NCI-H748 (cell line): ENCODE measurements at regions not wholly inside any gene's neighbourhood (a gene's known extent, or its start where the extent isn't known, plus 50 kb on each side); places are given as distances from the start of the nearest gene placed in this dataset.

Experiments used
- DNase-seq: peaks from one replicate; lab custom pipeline; 2025; ENCODE audit not compliant: unreplicated experiment; lab: John Stamatoyannopoulos, UW

DNA sequence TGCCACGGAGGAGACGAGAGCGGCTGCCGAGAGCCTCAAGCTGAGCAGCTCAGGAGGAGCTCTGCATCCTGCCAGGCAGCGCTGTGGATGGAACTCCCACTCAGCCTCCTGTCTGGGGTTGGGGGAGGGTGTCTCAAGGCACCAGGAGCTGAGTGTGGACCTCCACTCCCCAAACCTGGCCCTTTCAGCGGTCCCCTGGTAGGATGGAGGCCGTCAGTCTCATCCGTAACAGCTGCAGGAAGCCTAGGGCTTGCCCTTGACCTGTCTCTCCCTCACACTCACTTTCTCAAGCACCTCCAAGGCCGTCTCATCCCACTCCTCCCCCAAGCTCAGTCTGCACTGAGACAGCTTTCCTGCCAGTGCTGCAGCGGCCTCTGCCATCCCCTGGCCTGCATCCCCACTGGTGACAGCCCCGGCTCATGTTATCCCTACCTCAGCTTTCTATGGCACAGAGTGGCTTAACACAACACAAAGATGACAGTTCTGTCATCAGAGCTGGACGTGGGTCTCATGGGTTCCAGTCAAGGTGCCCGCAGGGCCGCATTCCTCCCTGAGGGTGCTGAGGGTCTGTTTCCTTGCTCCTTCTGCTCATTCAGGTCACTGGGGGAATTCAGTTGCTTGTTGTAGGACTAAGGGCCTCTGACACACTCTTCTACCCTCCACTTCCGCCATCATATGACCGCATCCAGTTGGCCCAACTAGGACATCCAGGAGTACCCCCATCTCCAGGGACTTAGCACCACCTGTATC is 341.9 kb upstream of the B3GAT1 start:
- no peak for DNase-seq

DNA sequence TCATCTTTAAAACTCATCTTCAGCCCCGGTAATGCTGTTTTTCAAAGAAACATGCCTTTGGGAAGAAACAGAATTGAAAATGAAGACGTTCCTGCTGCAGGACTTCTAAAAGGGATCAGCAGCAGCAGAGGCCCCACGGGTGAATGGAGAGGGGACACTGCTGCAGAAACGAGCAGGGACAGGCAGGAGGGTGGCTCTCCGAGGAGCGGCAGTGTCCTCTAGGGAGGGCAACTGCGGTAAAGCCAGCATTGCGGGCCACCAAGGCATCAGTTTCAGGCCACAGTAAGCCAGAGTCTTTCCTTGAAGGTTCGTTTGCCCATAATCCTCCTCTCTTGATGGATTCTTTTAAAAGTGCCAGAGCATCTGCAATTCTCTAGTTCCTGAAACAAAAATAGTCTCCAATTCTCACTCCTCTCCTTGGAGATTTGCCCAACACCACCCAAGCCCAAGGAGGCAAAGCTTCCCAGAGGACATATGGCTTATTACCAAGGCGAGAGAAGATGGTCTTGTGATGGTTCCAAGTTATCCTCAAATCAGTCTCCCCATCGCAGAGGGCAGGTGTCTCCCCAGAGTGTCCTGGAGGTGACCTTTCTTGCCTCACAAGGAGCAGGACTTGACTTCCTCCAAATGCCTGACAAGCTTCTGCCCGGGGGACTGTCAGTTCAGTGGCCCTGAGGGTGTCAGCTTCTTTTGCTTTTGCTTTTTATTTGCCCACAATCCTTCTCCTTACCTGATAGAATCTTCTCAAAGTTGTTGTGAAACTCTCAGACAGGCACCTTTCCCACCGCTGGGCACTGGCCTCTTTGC is 341.1 kb upstream of the B3GAT1 start:
- no peak for DNase-seq

DNA sequence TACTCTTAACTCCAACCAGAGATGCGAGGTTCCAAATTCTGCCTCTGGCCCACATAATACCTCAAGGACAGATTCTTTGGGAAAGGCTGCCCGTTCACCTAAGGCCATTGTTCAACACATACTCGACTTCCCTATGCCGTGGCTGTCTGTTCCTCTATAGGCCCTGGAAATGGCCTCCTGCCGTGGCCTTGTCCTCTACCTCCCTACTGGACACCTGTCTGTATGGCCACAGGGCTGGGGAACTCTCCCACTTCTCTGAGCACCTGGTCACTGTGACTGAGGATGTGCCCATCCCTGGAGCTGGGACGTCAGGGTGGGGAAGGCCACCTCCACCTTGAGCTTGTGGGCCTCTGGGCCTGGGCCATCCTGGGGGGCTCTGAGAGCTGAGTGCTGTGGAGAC is 340.5 kb upstream of the B3GAT1 start:
- no peak for DNase-seq

DNA sequence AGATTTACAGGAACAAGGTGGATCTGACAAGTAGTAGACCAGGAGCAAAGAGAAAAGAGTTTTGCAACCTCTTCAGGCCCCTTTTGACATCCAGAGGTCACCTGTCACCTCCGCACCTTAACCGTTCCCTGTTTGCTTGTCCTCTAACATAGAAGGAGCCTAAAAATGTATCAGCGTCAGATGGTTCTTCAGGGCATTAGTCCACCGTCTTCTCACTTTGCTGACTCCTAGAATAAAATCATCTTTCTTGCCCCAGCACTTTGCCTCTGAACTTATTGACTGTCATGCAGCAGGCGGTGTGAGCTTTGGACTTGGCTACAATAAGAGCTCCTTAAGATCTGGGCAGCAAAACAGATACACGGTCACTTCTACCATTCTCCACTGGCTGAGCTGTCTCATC is 339.7 kb upstream of the B3GAT1 start:
- DNase-seq, result no peak

DNA sequence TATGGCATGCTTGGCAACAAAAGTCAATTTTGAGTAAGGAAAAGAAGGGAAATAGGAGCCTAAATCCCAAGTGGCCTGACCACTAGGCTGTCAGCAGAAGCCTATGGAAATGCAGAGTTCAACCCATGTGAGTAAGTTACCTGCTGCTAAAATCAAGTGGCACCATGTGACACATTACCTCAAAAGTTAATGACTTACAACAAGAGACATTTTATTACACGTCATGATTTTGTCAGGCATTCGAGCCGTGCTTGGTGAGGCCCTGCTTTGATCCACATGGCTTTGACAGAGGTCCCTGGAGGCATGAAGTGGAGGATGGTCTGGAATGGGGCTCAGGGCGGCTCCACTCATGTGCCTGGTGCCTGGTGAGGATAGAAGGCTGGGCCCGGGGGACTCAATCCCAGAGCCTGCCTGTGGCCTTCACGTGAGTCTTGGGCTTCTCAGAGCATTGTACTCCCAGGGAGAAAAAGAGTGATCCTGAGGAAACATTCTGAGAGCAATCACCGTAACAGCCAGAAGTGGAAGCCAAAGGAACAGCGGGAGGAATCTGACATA is 339.1 kb upstream of the B3GAT1 start:
- DNase-seq, result no peak

DNA sequence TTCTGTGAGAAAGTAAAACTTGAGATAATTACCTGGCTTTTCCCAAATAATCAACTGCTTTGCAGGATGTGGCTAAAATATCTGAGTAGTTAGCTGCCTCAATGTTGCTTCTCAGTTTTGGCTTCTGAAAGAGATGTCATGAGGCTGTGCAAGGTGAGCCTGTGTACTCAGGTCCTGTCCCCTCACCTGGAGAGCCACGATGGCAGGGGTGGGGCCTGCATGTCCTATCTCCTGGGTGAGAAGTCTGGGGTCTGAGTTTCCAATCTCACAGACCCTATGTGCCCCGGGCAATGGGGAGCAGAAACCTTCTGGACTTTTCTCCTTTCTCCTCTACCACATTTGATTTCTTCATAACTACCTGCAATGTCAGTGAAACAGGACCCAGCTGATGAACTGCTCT is 338.6 kb upstream of the B3GAT1 start:
- DNase-seq, result no peak

DNA sequence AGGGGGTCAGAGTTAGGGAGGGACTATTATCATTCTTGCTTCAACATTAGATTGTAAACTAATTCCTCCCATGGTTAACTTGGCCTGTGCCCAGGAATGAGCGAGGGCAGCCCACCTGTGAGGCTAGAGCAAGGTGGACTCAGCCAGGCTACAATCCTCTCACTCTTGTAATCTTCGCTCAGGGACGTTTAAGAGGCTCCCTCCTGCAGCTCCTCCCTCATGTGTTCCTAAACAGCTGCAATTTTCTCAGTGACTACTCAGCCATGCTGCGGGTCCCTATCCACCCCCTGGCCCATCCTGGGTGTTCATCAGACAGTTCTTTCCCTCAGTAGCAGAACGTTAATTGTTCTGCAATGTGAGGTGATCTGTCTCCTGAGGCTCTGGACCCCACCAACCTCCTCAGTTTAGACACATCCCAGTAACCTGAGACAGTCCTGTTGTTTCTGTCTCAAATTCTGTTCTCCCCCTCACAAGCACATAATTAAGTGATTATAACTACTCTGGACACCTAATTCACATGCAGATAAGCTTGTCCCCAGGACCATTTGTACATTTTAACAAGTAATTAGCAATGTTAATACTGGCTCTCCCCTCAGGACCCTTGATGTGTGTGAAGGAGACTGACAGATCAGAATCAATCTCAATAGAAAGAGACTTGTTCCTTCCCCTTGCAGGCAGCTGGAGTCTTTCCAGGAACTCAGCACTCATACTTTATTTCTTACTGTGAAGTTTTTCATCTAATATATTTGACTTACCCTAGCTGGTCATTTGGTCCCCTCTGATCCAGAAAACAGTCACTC is 337.2 kb upstream of the B3GAT1 start:
- no peak for DNase-seq

DNA sequence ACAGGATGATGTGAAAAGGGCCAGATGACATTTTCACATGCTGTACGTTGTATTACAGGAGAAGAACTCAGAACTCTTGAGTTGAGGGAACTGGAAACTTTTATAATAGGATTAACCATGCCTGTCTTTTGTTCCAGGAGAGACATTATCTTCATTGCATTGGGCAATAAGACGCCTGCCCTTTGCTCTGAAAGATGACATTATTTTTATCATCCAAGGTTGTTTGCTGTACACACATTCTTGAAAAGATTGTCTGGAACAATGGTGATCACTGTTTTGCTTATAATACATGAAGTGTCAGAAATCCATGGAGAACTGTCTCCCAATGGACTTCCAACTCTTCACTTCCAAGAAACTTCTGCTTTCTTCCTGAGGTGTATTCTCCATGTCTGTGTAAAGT is 334.6 kb upstream of the B3GAT1 start:
- no peak for DNase-seq

DNA sequence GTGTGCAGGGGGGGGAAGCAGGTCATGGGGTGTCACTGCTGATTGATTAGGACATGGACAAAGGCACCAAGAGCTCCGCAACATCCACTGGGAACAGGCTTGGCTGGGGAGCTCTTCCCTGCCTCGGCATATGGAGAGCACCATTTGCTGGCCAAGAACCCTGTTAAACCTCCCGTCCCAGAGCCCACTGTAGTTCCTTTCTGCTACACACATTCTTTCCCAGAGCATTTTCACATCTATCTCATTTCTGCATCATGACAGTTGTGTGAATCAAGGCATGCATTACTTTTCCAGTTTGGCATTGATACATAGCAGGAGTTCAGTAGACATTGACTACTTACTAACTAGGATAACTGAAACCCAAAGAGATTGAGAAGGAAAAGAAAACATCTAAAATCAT is 333.4 kb upstream of the B3GAT1 start:
- no peak for DNase-seq

DNA sequence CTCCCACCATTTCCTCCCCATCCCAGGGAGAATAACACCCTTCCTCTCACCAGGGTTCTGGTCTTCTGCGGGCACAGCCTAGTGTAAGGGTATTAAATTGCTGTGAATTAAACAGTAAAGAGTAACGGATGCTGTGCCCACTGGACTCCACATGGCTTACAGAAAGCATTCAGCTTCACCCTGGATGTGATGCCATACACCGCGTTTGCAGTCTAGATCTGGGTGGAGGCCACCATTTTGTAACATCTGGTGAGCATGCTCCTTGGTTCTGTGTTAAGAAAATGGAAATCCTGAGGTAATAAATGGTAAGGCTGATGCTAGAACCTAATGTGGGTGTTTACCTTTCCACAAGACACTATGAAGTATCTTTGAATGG is 331.8 kb upstream of the B3GAT1 start:
- DNase-seq, result no peak

DNA sequence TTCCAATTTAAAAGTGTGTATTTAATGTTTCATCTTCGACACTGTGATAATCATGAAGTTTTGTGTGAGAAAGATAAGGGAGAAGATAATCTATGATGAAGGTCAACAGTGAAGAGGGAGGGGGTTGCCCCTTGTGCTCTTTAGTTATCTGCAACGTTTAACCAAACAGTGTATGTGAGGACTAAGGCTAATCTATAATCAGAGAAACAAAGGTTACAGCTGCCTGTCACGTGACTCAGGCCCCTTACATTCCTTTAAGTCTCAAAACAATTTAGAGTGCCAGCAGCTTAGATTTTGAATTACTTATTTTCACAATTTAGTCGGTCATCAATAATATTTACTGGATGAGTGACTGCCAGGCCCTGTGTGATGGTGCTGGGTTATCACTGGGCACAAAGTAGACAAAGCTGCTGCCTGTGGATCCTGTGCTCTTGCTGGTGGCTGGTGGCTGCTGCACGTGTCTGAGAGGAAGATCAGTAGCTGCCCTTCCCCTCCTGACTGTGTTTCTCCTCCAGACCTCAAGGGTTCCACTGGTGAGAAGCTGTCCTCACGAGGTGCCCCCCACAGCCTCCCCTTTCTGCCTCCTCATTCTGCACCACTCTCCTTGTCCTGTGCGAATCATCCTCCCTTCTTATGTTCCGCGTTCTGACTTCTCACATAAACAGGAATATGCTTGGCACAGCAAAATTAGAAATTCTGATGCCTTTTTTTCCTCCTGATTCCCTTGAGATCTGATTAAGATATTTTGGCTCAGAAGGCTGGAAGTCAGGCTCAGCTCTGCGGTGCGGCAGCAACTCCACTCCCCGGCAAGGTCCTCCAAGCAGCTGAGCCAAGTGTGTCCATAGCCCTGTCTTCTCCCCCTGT is 331.1 kb upstream of the B3GAT1 start:
- DNase-seq, result no peak

DNA sequence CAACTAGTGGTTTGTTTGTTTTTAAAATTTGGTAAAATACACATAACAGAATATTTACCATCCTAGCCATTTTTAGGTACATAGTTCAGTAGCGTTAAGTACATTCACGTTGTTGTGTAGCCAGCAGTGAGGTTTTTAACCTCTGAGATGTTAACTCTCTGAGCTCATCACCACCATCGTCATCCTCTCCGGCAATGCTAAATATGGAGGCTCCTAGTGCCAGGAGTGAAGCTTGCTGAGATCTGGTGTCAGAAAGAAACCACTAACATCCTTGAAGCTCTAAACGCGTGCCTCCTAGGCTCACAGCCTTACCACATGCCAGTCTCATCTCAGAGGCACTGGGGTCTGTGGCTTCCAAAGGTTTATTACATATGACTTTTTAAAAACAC is 330.2 kb upstream of the B3GAT1 start:
- DNase-seq, result no peak

DNA sequence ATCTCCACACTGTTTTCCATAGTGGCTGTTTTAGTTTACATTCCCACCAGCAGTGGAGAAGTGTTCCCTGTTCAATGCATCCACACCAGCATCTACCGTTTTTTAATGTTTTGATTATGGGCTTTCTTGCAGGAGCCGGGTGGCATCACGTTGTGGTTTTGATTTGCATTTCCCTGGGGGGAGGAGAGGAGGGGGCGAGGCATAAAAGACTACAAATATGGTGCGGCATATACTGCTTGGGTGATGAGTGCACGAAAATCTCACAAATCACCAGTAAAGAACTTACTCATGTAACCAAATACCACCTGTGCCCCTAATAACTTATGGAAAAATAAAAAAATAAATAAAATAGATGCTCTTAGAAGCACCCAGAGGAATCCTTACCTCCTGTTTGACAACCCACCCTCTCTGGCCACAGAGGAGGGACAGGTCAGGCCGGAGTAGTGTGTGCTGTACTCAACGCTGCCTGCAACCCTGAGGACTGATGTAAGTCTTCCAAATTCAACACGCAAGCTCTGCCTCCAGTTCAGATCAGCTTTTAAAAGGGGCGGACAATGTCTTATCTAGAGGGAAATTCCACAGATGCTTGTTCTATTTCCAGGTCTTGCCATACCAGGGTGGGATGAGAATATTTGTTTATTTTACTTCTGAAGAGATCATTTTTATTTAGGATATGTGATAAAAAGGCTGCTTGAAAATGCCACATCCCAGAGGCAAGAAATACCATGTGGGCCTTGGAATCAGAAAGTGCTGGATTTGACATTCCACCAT is 329.6 kb upstream of the B3GAT1 start:
- no peak for DNase-seq

DNA sequence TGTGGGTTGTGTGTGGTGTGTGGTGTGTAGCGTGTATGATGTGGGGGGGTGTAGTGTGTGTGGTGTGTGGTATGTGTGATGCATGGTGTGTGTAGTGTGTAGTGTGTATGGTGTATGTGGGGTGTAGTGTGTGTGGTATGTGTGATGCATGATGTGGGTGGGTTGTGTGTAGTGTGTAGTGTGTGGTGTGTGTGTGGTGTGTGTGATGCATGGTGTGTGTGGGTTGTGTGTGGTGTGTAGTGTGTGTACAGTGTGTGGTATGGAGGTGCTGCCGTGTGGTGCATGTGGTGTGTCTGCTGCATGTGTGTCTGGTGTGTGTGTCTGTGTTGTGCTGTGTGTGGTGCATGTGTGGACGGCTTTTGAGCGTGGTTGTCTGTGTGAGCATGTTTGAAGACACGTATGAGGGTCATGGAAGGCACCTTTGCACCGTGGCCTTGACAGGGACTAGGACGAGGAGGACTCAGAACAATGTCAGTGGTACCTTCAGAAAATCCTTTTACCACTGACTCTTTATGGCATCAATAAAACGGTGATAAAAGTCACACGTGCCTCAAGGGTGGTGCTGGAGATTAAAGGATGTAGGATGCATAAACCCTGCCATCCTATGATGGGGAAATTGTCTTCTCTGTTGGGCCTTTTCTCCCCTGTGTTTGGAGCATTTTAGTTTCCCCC is 328.7 kb upstream of the B3GAT1 start:
- no peak for DNase-seq

DNA sequence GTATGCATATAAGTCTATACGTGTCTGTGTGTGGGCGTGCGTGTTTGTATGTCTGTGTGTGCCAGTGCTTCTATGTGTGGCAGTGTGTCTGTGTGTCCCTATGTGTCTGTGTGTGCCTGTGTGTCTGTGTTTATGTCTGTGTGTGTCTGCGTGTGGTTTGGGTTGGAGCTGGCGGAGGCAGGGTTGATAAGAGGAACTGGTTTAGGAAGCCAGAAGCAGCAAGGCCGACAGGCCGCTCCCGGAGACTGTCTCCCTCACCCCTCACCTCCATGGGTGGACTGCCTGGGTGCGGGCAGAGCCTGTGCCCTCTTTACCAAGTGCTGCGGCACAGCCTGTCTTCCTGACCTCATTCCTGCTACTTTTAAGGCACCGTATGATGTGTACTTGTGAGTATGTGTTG is 327.1 kb upstream of the B3GAT1 start:
- DNase-seq, result no peak

DNA sequence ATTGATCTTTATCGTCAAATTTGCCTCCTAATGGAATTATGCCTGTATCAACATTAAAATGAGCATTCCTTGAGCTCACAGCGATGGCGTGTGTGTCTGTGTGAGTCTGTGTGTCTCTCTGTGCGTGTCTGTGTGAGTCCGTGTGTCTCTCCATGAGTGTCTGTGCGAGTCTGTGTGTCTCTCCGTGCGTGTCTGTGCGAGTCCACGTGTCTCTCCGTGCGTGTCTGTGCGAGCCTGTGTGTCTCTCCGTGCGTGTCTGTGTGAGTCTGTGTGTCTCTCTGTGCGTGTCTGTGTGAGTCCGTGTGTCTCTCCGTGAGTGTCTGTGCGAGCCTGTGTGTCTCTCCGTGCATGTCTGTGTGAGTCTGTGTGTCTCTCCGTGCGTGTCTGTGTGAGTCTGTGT is 326.5 kb upstream of the B3GAT1 start:
- no peak for DNase-seq

DNA sequence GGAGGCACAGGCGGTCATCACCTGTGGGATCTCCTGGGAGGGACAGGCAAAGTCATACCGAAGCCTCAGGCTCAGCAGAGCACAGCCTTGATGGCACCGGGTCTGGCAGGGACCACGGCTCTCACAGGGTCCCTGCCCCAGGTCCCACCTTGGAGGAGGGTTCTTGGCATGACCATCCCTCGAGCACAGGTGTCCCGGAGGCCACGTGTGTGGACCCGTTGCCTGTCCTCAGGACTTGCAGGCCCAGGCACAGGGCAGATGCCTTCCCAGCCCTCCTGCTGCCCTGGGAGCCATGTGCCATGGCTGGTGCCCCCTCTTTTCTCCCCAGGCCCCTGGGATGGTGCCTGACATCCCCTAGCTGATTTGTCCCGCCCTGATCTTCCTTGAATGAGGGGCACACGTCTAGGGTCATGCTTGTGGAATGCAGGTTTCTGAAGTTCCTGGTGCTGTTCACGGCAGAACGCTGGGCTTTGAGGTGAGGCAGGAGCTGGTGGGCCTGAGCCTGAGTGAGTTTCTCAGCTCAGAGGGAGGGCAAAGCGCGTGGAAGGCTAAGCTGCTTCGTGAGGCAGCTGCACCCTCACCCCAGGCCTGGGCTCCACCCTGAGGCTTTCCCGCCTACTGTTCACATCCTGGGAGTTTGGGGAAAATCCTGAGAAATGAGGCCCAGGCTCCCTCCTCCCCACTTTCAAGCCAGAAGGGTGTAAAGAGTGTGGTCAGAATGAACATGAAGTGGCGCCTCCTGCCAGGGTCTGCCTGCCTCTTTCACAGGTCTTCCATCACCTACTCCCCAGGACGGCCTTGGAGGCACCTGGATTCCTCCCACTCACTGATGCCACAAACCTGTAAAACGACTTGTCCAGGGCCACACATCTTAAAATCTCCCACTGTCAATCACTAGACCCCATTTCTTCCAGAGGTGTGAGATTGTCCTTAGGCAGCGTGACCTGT is 325.8 kb upstream of the B3GAT1 start:
- no peak for DNase-seq

DNA sequence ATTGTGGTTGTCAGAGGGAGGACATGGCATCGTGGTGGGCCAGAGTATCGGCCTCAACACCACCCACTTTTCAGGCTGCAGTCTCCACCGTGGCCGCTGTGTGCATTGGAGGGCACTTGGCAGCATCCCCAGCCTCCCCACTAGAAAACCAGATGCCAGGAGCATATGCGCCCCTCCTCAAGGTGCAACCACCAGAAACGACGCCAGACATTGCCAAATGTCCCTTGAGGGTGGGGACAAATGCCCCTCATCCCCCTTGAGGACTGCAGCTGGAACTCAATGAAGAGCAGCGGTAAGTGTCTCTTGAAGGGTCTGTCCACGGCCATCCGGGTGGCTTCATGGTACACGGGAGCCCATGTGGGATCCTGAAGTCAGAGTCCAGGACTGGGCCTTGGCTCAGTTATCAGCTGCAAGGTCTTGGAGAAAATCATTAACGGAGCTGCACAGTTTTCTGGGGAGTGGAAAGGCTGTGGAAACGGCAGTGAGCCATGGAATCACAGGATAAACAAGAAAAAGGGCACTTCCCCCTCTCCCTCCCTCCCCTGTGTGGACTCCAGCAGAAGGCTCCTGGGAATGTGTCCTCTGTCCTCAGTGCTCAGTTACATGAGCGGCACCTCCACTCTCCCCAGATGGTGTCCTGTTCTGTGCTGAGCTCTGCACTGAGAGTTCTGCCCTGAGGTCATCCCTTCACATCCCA is 324.4 kb upstream of the B3GAT1 start:
- DNase-seq, result no peak
